ENCODE measurements at regions not wholly inside any gene's neighbourhood (a gene's known extent, or its start where the extent isn't known, plus 50 kb on each side); places are given as distances from the start of the nearest gene placed in this dataset.
A peak's percentile ranks its signal among the peaks of the same experiment; 100 is the strongest.

DNA sequence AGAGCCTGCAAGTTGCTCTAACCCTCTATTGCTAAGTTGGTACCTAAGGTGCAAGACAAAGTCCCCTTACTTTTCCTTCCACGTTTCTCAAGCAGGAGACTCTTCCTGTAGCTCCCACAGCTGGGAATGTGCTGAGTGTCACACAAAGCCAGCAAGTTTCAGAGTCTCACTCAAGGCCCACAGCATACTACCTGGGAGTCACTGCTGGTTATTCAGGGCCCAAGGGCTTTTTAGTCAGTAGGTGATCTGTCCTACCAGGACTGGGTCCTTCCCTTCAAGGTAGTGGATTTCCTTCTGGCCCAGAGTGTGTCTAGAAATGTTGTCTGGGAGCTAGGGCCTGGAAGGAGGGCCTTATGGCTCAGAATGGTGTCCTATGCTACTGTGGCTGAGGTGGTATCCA is 261.9 kb upstream of the CITED2 start:
- DNase-seq = no peak
- in situ Hi-C loops (cut with MboI; ENCODE audit: low pct_unique_long_range_greater_than_20kb, low sequenced_read_pairs) = loop anchor here (25.0 kb wide), 1 partner anchor 249 kb away; no protein-coding TSS in a partner anchor

DNA sequence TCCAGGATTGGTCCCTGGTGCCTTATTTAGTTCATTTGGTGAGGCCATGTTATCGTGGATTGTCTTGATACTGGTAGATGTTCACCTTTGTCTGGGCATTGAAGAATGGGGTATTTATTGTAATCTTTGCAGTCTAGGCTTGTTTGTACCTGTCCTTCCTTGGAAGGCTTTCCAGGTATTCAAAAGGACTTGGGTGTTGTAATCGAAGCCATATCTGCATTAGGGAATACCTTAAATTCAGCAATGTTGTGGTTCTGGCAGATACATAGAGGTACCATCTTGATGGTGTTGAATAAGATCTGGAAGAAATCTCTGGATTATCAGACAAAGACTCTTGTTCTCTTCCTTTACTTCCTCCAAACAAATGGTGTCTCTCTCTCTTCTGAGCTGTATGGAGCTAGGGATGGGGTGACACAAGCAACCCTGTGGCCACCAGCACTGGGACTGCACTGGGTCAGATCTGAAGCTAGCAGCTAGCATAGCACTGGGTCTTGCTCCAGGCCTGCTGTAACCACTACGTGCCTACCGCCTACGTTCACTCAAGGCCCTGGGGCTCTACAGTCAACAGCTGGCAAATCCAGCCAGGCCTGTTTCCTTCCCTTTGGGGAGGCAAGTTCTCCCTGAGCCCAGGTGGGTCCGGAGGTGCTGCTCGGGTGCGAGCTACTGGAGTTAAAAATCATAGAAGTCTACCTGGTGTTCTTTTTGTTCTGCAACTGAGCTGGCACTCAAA is 261.1 kb upstream of the CITED2 start:
- in situ Hi-C loops (cut with MboI; ENCODE audit: low pct_unique_long_range_greater_than_20kb, low sequenced_read_pairs) = loop anchor here (25.0 kb wide), 1 partner anchor 248 kb away; no protein-coding TSS in a partner anchor
- no peak for DNase-seq

DNA sequence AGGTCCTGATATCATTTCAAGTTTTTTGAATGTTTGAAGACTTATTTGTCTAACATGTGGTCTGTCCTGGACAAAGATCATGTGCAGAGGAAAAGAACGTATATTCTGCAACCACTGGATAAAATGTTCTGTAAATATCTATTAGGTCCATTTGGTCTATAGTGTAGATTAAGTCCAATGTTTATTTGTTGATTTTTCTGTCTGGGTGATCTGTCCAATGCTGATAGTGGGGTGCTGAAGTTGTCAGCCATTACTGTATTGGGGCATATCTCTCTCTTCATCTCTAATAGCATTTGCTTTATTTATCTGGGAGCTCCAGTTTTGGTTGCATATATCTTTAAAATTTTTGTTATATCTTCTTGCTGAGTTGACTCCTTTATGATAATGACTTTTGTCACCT is 258.4 kb upstream of the CITED2 start:
- no peak for DNase-seq
- in situ Hi-C loops (cut with MboI; ENCODE audit: low pct_unique_long_range_greater_than_20kb, low sequenced_read_pairs) = loop anchor here (25.0 kb wide), 1 partner anchor 246 kb away; no protein-coding TSS in a partner anchor

DNA sequence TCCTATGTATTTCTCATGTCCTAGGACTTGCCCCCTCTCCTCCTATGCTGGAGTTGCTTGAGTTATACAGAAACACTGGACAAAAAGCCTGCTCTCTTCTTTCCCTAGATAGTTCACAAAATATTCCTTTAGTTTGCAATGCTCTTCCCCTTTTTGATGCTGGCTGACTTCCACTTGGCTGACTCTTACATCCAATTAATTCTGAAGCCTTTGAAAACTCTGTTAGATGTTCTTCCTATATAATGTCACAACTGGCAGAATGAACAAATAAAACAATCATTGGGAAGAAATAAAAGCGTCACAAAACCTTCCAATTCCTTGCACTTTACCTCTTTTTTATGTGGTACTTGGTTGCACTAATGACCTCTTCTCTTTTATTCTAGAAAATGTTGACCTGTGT is 253.8 kb upstream of the CITED2 start:
- DNase-seq = peak; percentile 28
- in situ Hi-C loops (cut with MboI; ENCODE audit: low pct_unique_long_range_greater_than_20kb, low sequenced_read_pairs) = loop anchor here (25.0 kb wide), 1 partner anchor 241 kb away; no protein-coding TSS in a partner anchor

DNA sequence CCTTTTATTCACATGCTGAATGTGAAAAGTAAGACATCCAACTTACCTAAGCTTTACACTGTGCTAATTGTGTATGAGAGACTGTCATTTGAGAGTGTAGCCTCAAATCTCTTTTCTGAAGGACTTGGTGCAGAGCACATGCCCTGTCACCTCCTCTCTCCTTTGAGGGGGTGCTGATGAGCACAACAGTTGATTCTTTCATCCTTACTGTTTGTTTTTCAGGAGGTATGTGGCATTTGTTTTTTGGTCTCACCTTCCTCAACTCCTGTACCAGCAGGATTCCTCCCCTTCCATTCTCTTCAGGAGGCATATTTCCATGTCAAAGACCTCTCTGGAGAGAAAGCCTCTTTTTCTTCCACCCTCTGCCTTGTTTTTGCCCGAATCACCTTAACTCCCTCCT is 252.6 kb upstream of the CITED2 start:
- in situ Hi-C loops (cut with MboI; ENCODE audit: low pct_unique_long_range_greater_than_20kb, low sequenced_read_pairs) = loop anchor here (25.0 kb wide), 1 partner anchor 240 kb away; no protein-coding TSS in a partner anchor
- no peak for DNase-seq

DNA sequence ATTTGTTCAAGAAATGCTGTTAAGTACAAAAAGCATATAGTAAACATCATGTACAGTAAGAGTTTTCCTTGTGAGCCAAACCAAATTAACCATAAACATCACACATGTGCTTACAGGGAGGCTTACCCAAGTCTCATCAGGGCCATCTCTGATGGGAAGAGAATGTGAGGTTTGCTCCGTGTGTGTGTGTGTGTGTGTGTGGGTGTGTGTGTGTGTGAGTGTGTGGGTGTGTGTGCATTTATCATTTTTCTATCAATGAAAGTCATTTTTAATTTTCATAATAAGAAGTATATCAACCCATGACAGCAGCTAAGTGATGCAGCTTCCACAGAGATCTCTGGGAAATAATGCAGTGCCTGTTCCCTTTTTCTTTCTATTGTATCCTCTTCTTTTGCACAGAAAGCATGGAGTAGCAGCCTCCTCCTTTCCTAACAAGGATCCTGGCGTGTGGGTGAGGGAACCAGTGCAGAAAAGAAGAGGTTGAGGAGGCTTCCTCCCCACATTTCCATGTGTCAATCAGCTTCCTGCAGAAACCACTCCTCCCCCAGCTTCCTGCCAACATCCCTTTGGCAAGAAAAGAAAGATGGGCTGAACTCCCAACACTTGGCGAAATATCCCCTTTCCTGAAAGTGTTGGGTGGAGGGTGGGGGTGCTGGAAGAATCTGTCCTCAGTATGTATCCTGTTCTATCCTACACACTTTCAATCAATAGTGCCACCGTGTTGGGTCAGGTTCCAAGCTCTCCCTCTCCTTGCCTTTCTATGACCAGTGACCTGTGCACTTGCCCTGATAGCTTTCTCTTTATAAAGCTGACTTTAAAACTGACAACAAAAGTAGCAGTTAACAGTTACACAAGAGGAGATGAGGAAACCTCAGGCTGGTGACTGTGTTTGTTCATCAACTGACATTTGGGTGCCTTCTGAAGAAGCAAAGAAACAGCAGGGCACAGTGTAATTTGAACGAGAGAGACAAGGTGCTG is 251.8 kb upstream of the CITED2 start:
- DNase-seq = peak; percentile 83
- in situ Hi-C loops (cut with MboI; ENCODE audit: low pct_unique_long_range_greater_than_20kb, low sequenced_read_pairs) = loop anchor here (25.0 kb wide), 1 partner anchor 239 kb away; no protein-coding TSS in a partner anchor

DNA sequence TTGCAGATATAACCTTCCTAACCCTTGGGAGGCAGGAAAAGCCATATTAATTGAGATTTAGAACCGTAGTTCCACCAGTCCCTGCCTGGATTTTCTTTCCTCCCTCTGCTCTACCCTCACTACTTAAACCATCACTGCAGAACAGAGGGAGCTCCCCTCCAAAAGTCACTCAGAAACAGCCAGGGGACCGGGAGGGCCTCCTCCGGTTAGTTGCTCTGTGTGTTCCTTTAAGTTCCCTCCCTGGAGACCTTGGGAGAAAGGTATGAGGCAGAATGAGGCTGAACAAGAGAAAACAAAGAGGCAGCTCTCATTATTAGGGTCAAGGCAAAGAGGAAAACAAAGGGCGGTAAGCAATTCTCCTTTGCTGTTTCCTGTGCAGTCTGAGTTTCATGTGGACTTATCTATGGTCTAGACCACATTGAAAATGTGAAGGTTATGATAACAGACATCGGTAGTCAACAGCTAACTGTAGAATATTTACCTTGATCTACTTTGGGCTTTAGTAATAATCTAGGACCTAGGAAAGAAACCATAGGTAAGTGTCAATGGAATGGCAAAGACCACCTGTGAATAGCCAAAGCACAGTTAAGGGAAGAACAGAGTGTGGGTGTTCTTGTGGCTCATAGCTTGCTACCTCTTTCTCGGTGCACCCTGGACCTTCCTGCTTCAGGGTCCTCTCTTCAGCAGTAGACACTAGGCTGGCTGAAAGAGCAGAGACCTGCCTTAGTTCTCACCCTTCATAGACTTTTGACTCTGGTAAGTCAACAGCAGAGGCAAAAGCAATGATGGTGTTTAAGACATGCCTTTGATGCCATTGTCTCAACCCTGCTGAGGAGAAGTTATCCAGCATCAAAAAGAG is 250.9 kb upstream of the CITED2 start:
- in situ Hi-C loops (cut with MboI; ENCODE audit: low pct_unique_long_range_greater_than_20kb, low sequenced_read_pairs) = loop anchor here (25.0 kb wide), 1 partner anchor 238 kb away; no protein-coding TSS in a partner anchor
- DNase-seq = peak; percentile 38

DNA sequence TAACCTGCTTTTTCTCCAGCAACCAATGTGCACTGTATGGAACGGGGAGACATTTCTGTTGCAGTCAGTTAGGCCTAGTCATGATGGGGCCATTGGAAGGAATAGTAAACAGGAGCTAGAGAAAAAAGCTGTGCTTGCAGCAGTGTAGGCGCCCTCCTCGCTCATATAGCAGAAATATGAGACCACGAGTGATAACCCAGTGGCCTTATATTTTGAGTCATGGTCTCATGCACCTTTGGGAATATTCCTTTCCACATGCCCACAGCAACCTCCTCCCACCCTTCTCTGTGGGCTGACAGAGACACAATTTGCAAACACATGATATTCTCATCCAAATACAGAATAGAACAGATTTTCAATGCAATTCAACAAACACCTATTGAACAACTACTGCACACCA is 248.9 kb upstream of the CITED2 start:
- in situ Hi-C loops (cut with MboI; ENCODE audit: low pct_unique_long_range_greater_than_20kb, low sequenced_read_pairs) = no loop called here
- DNase-seq = no peak

DNA sequence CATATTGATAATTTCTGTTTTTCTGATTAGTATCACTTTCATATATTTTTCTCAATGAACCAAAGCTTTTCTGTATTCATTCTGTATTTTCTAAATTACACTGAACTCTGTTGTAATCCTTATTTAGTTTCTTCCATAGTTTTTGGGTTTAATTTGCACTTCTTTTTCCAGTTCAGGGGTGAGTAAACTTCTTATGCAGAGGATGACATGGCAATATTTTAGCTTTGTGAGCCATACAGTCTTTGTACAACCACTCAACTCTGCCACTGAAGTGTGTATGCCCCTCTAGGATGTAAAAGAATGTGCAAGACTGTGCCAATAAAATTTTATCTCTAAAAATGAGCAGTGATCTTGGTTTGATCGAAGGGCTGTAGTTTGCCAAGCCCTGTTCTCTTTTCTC is 239.0 kb upstream of the CITED2 start:
- in situ Hi-C loops (cut with MboI; ENCODE audit: low pct_unique_long_range_greater_than_20kb, low sequenced_read_pairs) = no loop called here
- no peak for DNase-seq

DNA sequence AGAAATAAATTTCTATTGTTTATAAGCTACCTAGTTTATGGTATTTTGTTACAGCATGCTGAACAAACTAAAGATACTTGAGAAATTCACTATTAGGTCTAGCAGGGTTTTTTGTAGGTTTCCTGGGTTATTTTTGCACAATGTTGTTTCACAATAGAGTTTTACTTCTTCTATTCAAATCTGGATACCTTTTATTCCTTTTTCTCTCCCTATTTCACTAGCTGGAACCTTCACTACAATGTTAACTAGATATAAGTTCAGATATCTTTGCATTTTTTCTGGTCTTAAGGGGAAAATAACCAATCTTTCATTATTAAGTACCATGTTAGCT is 237.7 kb upstream of the CITED2 start:
- in situ Hi-C loops (cut with MboI; ENCODE audit: low pct_unique_long_range_greater_than_20kb, low sequenced_read_pairs) = no loop called here
- no peak for DNase-seq

DNA sequence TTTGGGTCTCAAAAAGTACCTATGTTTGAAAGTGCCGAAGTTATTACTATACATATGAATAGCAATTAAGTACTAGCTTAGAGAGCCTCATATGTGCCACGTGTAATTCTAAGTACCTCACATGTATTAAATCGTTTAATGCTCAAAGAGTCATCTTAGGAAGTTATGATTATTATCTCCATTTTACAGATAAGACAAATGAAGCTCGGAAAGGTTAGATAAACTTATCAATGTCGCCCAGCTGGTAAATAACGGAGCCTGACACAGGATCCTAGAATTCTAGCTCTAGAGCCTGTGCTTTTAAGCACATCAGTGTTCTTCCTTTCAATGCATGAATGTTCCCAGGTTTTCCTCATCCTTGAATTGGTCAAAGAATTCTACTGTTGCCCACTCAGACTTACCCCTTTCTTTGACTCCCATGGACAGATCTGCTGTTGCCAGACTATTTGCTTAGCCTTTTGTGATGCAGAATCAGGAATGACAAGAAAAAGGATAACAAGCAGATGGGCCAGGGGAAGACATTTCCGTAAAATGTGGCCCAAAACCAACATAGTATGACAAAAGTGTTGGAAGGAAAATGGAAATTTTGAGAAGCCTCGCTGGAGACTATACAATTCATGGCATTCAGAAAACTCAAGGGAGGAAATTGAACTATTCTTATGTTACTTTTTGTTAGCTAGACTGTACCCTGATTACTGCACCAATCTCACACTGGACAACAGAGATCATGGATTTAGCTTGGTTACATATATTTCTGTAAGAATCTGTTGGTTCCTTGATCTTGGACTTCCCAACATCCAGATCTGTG is 237.1 kb upstream of the CITED2 start:
- in situ Hi-C loops (cut with MboI; ENCODE audit: low pct_unique_long_range_greater_than_20kb, low sequenced_read_pairs) = no loop called here
- DNase-seq = no peak

DNA sequence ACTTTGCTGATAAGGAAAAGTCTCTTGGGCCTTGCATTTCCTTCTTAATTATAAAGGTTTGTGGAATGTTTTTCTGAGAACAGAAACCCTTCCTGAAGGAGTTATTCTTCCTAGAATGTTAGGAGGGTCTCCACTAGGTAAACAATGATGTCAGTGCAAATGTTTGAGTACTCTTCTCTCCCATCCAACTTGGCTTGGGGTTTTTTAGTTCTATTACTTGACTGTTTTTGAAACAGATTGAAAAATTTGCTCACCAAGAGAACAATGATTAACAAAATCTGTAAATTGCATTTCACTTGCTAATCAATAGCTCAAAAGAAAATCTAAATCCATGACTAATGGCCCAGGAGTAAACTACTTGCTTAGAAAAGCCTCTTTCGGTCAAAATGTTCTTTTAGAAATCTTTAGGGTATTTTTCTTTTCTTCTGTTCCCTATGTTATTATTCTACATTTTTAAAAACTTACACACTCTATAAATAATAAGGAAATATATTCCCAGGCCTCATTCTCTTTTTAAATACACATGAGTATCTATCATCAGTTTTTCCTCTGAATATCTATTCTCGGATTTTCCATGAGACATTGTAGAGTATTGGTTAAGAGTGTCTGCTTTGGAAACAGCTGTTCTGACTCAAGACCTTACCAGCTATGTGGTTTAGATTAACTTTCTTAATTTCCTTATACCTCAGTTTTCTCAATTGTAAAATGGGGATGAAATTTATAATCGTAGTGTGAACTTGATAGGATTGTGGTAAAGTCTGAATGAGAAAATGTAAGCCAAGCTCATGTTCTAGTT is 234.2 kb upstream of the CITED2 start:
- in situ Hi-C loops (cut with MboI; ENCODE audit: low pct_unique_long_range_greater_than_20kb, low sequenced_read_pairs) = no loop called here
- DNase-seq = no peak

DNA sequence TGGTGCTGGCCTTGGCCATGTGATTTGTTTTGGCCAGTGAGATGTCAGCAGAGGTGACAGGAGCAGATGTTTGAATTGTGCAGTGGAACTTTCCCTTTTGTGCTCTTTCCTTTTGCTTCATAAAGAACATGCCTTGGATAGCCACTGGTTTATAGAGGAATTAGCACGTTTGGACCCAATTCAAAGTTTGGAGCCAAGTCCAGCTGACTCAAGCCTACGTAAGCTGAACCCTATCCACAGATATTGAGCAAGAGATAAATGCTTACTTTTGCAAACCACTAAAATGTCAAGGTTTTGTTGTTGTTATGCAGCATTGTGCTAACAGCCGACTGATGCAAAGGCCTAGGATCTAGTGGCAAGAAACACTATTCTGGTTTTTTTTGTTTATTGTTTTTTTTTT is 230.9 kb upstream of the CITED2 start:
- in situ Hi-C loops (cut with MboI; ENCODE audit: low pct_unique_long_range_greater_than_20kb, low sequenced_read_pairs) = no loop called here
- DNase-seq = no peak

DNA sequence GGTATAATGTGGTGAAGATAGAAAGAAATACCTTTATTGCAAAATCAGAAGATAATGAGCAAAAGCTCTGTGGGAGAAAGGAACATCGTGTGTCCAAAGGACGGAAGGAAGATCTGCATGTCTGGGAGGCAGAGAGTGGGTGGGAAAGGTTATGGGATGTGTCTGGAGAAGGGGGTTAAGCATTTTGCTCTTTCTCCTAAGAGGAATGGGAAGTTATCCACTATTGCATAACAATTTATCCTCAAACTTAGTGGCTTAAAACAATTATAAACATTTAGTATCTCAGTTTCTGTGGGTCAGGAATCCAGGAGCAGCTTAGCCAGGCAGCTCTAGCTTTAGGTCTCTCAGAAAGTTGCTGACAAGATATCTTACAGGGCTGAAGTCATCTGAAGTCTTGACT is 229.1 kb upstream of the CITED2 start:
- DNase-seq = no peak
- in situ Hi-C loops (cut with MboI; ENCODE audit: low pct_unique_long_range_greater_than_20kb, low sequenced_read_pairs) = no loop called here

DNA sequence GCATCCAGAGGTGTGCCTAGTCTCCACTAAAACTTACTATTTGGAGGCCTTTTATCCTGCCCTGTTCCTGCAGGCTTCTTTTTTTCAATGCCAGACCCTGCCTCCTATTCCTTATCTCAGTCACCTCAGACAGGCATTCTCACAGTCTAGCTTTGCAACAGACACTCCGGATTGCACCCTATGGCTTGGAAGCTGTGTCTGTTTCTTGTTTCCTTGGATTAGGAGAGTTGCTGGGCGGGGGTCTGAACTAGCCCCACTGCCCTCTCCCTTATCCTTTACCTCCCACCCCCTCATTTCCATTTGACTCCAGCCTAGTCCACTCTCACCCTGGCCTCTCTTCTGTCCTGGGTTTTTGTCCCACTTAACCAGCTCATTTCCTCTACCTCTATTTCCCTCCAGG is 228.1 kb upstream of the CITED2 start:
- in situ Hi-C loops (cut with MboI; ENCODE audit: low pct_unique_long_range_greater_than_20kb, low sequenced_read_pairs) = no loop called here
- DNase-seq = no peak

DNA sequence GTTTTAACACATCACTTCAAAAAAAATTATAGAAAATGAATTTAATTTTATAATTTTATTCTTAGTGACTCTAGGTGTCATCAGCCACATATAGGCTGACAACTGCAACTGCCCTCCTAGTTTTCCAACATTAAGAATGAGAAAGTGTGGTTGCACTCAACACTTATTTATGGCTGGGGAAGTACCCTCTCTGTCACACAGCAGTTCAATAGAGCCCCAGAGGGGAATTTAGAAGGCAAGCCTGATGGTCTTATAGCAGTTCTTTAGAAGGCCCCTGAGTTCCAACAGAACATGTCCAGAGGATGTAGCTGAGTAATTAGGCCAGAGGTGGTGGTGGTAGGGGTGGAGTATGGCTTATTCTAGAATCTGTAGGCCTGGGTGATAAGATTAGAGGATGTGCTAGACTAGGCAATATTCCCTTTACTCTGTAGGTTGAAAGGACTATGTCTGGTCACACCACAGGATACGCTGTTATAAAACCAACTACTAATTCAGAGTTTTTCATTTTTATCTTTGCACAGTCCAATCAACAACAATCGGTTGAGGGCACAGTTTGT is 226.5 kb upstream of the CITED2 start:
- no peak for DNase-seq
- in situ Hi-C loops (cut with MboI; ENCODE audit: low pct_unique_long_range_greater_than_20kb, low sequenced_read_pairs) = no loop called here

DNA sequence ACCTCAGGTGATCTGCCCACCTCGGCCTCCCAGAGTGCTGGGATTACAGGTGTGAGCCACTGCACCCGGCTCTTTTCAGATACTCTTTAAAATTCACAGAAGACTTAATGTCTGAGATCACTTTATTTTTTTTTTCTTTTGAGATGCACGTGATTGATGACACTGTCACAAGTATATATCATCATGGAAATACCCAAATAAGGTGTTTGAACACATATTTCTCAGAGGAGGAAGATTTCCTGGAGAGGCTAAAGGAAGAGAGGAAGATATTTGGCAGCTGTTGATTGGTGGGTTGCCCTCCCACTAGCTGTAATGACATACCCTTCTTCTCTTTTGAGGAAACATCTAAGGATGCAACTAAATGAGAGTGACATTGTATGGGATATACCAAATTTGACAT is 225.9 kb upstream of the CITED2 start:
- in situ Hi-C loops (cut with MboI; ENCODE audit: low pct_unique_long_range_greater_than_20kb, low sequenced_read_pairs) = no loop called here
- no peak for DNase-seq
